NCI-H460 (cell line): ENCODE measurements at regions not wholly inside any gene's neighbourhood (a gene's known extent, or its start where the extent isn't known, plus 50 kb on each side); places are given as distances from the start of the nearest gene placed in this dataset.
"Not testable (repeated sequence)": the region's sequence is repeated elsewhere in the genome, so short reads cannot be mapped to it uniquely, and the experiment has no call there.

Experiments
- DNase-seq: peaks from one replicate; pipeline ENCODE4 v3.0.0-alpha.2; 2016; ENCODE audit warnings: low read depth; ENCODE audit errors: extremely low read depth

DNA sequence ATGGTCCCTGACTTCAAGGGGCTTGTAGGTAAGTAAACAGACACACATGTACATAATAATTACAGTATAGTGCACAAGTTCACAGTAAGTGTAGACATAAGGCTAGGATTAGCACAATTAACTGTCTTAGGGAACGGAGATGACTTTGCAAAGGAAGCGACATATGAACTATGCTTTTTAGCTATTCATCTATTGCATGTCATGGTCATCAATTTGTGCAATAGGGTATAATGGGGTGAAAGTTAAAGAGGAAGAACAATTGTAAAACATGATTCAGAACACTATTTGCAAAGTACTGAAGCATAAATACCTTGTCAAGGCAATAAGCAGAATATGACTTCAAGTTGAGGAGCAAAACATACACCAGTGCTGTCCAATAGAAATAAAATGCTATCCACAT lies 112.3 kb upstream of the SLC8A1 start:
- no peak for DNase-seq

DNA sequence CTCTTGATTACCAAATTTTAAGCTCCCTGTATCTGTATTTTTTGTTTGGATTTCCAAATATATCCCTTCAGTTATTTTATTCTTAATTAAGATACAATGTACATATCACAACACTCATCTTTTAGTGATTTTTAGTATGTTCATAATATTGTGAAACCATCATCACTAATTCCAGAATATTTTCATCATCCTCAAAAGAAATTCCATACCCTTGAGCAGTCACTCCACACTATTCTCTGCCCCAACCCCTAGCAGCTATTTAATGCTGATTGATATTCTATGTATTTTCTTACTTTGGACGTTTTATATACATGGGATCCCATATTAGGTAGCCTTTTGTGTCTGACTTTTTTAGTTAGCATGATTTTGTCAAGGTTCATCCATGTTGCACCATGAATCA lies 127.4 kb upstream of the SLC8A1 start:
- DNase-seq: no peak

DNA sequence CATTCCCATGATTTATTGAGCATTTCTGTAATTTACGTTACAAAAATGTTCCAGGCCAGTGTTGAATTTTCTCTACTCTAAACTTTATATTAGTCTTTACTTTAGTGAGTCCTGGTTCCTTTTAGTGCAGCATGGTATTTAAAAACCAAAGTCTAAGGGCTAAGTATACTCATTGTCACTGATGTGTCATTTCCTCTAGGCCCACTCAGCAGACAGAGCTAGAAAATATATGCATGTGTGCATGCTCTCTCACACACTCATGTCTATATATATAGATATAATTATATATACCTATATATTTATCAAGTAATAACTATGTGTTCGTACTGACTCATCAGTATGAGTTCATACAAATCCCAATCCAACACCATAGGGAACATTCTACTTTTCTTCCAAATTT lies 132.5 kb upstream of the SLC8A1 start:
- no peak for DNase-seq

DNA sequence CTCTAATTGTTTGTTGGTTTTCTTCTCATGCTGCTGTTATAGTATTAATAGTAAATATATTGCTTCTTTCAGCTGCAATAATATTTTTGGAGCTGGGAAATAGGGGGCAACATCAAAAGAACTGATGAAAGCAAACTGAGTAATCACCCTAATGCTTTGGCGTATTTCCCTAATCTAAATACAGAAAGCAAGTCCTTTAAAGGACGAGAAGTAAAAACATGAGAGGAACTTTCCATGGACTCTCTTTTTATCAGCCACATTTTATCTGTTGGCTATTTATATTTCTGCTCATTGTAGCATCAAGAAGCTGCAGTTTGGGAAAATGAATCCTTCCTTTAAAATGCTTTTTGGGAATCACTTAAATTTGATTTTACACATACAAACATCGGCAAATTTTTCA lies 139.9 kb upstream of the SLC8A1 start:
- DNase-seq: no peak

DNA sequence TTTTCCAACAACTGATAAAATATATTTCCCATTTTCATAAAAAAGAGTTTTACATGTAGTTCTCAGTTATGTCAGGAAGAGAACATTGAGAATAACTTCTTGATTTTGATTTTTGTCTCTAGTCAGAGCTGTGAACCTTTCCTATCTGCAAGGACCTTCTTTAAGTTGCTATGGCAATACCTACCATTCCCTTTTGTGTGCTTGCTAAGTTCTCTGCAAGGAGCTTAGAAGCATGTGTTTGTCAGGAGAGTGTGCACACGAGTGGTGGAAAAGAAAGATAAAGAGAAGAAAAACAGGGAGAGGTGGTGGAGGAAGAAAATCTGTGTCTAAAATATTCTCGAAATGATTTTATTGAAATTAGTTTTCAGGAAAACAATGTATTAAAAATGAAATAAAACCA lies 140.3 kb upstream of the SLC8A1 start:
- DNase-seq: no peak

DNA sequence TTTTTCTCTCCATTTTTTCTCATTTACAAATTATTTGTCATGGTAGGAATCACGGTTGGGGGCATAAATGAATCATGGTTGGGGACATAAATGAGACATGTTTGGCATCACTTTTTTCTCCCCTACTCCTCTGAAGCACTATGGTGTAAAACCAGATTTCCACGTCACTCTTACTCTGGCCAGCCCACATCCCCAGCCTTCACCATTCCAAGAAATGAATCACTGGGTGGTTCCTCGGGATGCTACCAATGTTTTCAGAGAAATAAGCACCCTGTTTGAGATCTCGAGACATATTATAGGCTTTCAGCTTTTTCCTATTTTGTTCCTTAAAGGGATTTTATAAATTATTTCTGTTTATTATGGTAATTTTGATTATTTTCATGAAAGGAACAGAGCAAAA lies 155.0 kb upstream of the SLC8A1 start:
- no peak for DNase-seq

DNA sequence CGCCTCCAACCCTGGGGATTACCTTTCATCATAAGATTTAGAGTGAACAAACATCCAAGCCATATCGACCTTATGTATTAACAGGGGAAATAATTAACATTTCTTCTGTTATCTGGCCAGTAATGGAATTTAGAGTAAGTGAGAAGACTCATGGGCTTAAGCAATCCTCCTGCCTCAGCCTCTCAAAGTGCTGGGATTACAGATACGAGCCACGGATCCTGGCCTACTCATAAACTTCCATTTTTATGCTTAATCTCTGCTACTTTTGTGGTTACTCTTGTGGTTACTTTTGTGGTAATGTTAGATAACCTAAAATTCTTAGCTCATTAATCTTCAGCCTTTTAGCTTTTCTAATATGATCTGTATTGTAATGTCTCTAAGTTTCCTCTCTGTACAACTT lies 159.3 kb upstream of the SLC8A1 start:
- no peak for DNase-seq

DNA sequence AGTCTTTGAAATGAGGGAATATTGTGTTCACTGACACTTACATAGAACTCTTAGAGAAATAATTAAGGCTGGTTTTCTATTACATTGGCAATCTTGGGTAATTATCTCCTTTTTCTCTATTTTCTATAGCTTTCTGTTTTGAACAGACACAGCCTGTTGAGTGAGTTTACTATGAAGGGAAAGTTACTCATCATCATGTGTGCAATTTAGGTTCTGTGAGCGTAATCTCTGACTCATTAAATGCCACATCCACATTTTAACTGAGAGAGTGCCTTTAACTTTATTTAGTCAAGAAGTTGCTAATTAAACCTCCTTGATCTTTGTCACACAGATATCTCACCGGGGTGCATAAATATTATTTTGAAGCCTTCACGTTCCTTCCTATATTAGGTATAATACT lies 174.0 kb upstream of the SLC8A1 start:
- peak; percentile 23 for DNase-seq

DNA sequence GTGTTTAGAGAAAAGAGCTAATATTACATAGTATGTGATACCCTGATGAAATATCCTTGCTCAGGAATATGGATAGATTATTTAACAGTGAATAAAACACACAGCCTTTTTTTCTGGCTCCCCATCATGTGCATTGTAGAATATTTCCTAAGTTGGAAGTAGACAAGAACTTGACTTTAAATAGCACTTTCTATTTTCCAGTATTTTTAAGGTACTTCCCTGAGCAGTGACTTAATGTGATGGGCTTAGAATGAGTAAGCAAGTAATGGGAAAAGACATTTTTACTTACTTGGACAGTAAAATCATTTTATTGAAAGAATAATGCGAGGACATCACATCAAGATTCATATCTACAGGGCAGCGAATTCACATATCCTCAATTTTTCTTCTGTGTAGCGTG lies 176.7 kb upstream of the SLC8A1 start:
- no peak for DNase-seq

DNA sequence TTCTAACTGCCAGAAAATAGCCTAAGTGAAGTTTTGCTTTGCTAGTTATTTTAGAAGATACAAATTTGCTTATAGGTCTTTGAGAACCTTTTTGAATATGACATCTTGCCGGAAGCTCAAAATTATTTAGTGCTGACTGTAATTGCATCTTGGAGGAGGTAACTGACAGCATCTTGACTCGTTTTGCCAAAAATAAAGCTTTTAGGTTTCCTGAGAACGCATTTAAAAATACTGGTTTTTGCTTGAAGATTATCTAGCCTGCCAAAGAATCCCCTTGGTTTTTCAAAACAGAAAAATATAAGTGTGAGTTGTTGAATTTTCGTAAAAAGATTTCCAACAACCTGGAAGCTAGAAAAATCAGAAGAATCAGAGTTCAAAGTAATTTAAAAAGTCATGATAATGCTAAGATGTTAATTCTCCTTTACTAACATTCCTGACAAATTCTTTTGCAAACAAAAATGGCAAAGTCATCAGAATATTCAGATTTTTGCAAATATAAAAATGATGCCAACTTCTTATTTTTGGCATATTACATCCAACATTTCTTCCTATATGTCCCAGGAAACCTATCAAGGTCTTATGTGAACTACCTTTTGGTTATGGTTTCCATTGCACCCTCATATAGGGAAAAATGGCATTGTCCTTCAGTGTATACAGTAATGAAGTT lies 178.0 kb upstream of the SLC8A1 start:
- DNase-seq: no peak

DNA sequence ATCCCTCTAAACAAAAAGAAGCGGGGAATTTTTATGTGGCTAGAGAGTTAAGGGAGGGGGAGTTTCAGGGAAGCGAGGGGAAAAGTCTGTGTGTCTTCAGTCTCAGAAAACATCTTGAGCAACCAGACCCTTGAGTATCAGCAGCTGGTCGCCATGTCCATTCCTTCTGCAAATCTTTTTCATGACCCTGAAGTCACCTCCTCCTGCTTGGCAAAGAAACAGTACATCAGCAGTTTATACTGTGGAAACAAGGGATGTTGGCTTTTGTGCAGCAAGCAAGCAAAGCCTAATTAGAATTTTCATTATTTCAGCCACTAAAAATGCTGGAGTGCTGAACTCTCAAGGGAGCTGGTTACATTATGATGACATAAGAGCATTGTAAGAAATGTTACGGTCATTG lies 187.4 kb upstream of the SLC8A1 start:
- DNase-seq: no peak

DNA sequence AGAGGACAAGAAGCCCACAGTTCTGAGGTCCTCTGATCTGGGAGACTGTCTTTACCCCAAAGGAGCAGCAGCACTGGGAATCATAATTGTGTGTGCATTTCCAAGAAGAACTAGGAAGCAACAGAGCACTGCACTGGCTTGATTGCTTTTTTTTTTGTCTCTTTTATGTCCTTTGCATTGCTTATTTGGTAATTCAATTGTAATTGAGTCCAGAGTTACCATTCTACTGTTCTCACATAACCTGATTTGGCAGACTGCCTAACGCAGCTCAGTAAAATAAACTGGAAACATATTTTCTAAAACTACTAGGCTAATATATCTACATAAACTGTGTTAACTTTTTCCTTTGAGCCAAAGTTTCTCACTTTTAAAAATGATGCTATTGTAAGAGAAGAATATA lies 190.3 kb upstream of the SLC8A1 start:
- DNase-seq: no peak

DNA sequence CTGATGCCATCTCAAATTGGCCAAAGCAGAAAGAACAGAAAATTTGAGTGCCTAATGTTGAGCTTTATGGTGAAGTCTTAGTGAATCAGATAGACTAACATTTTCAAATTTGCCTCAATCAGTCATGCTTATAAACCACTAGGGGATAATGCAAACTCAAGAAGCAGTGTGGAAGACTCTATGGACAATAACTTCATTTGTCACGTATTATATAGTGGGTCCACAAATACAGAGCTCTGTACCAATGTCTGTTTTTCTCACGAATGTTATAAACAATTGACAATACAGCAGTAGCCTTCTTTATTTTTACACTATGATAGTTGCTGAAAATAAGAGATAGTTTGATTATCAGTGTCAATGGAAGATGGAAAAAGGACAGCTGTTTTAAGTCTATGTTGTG lies 190.8 kb upstream of the SLC8A1 start:
- DNase-seq: no peak

DNA sequence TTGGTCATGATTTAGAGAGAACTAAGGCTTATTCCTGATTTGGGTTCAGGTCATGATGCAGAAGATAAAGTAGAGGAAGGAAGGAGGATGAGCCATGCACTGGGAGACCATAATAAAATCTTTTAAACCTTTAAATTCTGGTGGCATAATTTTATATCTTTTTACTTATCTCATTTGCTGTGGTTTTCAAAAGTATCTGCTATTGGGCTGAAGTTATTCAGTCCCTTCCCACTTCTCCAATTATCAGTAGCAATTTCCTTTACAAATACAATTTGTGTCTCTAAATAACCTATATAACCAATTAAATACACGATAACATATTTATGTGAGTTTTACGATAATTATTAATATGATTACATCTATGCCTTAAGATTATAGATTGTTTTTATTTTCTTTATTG lies 194.8 kb upstream of the SLC8A1 start:
- no peak for DNase-seq

DNA sequence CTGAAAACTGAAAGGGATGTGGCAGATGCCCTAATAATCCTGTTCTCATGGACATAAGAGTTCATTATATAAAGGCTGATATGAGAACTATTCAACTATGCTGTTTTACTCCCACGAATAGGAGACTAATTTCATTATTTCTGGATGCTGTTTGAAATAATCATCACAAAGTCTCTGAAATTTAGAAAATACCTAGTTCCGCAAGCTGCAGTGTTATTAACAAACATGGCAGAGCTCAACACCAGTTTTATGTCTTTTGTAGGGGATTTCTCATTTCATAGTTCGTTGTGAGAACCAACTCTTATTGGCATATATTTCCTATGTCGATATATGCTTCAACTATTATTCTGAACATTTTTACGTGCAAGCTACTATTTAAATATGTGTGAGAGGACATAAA lies 200.3 kb upstream of the SLC8A1 start:
- DNase-seq: no peak

DNA sequence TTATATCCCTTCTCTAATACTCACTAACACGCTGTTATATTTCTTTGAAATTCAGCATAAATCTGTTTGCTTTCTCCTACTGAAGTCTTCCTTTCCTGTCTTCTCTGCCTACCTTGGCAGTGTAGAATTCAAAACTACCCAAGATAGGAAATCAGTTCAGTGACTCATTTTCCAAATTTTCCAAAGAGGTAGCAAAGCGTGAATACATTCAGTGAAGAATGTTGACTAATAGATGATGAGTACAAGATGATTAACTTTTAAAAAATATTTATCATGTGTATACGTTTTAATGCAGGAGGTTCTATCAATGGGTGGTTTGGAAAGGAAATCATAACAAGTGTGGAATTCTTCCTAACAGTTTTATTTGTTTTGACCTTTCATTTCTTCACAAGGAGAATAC lies 201.9 kb upstream of the SLC8A1 start:
- DNase-seq: no peak

DNA sequence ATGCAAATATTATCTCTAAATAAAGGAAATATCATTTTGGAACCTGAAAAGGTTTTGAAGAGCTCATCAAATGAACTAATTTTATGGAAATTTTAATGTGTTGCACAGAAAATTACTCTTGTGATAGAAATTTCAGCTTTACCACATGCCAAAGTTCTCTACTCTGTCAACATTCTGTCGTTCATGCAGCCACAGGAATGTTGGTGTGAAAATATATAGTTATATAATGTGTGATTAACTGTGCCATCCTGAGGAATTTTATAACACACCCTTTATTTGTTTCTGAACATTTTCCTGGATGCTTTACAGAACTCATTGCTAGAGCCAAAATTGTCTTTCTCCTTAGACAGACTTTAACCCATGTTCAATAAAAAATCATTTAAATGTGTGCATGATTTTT lies 202.5 kb upstream of the SLC8A1 start:
- no peak for DNase-seq

DNA sequence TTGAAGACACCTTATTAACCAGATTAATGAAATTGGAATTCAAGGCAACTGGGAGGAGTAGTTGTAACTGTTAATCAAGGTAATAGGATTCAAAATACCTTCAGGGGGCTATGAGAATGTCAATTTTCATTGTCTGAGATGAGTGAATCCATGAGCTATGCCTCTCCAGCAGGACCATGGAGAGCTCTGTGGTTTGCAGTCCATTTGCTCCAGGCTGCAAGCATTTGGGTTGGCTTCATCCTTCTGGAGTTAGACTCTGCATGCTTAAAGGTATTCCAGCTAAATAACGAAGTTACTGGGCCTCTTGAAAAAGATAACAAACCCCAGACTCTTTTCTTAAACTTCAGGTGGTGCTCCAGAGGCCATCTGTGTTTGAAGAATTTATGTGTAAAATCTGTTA lies 207.1 kb upstream of the SLC8A1 start:
- no peak for DNase-seq

DNA sequence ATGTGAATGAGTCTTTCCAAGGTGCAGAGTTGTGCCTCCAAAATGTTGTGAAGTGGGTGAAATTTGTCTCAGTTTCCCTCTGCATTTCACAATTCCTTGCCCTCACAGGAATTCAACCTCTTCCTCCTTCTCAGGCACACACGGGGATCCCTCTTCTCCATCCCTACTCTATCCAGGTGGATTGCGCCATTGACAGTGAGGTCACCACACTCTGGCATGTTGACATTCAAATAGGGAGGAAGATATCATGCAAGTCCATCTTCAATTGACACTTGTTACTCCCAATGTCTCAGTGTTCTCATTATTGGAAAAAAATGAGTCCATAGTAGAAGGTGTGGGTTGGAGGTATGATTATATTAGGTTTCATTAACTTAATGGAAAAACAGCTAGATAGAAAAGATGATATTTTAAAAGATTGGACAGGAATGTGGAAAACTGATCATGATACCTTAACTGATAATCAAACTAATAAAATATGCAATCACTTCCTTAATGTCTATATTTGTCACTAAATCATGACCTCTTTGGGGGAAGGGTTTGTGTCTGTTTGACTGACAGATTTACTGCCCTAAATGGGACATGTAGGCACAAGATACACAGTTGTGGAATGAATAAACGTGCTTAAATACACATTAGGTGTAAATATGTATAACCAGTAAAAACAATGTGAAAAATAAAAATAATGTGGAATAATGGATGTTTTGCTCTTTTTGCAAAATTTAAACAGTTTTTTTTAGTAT lies 213.8 kb upstream of the SLC8A1 start:
- no peak for DNase-seq

DNA sequence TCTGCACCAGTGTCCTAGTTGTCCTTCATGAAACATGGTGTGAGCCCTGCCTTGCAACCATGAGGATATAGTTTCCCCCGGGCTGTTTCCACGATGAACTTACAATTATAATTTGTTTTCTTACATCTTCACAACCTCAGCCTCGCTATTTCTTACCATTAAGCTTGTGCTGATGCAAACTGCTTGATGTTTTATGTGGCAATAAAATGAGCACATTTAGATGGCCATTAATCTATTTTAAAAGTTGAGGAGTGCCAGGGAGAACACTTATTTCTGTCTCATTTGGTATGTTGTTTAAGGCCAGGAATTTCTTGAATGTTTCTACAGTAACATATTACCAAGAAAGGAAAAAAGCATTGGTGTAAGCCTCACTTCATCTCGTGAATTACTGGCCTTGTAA lies 214.5 kb upstream of the SLC8A1 start:
- DNase-seq: no peak

DNA sequence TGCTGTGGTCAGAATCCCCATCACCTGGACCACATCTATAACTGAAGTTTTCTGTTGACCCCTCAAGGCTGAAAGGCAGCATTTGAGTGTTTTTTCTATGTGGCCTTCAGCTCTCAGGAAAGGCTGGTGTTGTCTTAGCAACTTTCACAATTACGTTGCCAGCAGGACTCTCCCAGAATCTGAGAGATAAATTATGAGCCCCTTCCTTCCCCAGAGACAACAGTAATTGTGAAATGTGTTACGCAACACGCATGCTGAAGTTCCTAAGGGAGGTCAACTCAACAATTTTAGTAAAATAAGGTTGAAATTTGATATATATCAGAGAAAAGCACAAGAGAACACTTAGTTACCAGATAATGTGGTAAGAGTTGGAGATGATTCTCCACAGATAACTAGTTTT lies 216.5 kb upstream of the SLC8A1 start:
- DNase-seq: no peak

DNA sequence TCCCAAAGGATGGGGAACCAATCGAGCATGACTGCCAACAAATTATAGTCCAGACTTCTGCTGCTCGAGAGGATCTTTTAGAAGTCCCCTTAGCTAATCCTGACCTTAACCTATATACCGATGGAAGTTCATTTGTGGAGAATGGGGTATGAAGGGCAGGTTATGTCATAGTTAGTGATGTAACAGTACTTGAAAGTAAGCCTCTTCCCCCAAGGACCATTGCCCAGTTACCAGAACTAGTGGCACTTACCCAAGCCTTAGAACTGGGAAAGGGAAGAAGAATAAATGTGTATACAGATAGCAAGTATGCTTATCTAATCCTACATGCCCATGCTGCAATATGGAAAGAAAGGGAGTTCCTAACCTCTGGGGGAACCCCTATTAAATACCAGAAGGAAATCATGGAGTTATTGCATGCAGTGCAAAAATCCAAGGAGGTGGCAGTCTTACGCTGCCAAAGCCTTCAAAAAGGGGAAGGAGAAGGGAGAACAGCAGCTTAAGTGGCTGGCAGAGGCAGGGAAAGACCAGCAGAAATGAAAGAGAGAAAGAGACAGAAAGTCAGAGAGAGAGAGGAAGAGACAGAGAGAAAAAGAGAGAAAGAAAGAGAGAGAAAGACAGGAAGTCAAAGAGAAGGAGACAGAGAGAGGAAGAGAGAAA lies 224.4 kb upstream of the SLC8A1 start:
- not testable (repeated sequence) for DNase-seq
